K562 (cell line): ENCODE measurements at regions not wholly inside any gene's neighbourhood (a gene's known extent, or its start where the extent isn't known, plus 50 kb on each side); places are given as distances from the start of the nearest gene placed in this dataset.

Experiments used
- ATAC-seq: fragments of 200-7000 bp; cut with Tn5 transposase; 3 replicates; pipeline ENCODE4 v1.9.1; 2020; ENCODE audit warnings: moderate library complexity
- BruUV-seq: library from RNA; stranded (reverse); fragments of 400-500 nt; replicated peaks from 2 replicates; lab custom pipeline; 2021; lab: Mats Ljungman, UMichigan
- CTCF ChIA-PET: fragments of 300-600 bp; formaldehyde crosslinking; extraction: SDS; loops from one replicate; lab custom pipeline; 2021; ENCODE audit warnings: low intra/inter-chr PET ratio; lab: Yijun Ruan, JAX
- POLR2A ChIA-PET: fragments of 300-600, 350-650 bp; sonication (Branson Sonifier 250); formaldehyde crosslinking; extraction: SDS; loops from one replicate; lab custom pipeline; 2021; ENCODE audit warnings: antibody characterized with exemption, inconsistent platforms; lab: Yijun Ruan, JAX
- DNase-seq, 4 experiments: peaks; one replicate each; pipeline versions ENCODE4 v3.0.0 to v3.0.0-alpha.2; 2011 to 2018; ENCODE audit warnings: low spot score in 3 of 4, mixed read lengths in 3 of 4; ENCODE audit errors: extremely low read depth in 1 of 4
- FAIRE-seq: peaks from 2 replicates; lab custom pipeline; 2011; peaks lifted over from hg19 to GRCh38; lab: Jason Lieb, UNC
- H2AFZ ChIP-seq: 2 replicates; pipeline ENCODE4 v1.6.0; 2011; ENCODE audit warnings: low read depth, low read length, control low read depth, inconsistent platforms
- H3K27ac ChIP-seq: fragments of 200-600 bp; 3 replicates; pipeline ENCODE4 v1.8.0; 2011; ENCODE audit warnings: low read depth, mild to moderate bottlenecking, control low read depth, inconsistent platforms, low read length, moderate library complexity, mixed read lengths; ENCODE audit errors: extremely low read depth
- H3K27me3 ChIP-seq, 2 experiments: fragments of 300-600 bp in 1 of 2; 2 replicates in 1 of 2; 3 replicates in 1 of 2; pipeline versions ENCODE4 v1.6.0 to v1.8.0; 2011; ENCODE audit warnings: inconsistent platforms in 2 of 2, low read length in 2 of 2, mild to moderate bottlenecking in 1 of 2, mixed read lengths in 1 of 2, moderate library complexity in 1 of 2; ENCODE audit not compliant: control insufficient read depth in 2 of 2, insufficient read depth in 2 of 2
- H3K36me3 ChIP-seq: fragments of 300-600 bp; 3 replicates; pipeline ENCODE4 v1.8.0; 2011; ENCODE audit warnings: mild to moderate bottlenecking, low read length, inconsistent platforms; ENCODE audit not compliant: control insufficient read depth, insufficient read depth
- H3K4me1 ChIP-seq, 2 experiments: fragments of 200-600 bp in 1 of 2; replicated peaks in 1 of 2; 2 replicates in 1 of 2; 3 replicates in 1 of 2; pipeline versions ENCODE4 v1.5.1 to v1.8.0; 2011; ENCODE audit warnings: inconsistent platforms in 2 of 2, low read length in 2 of 2, mild to moderate bottlenecking in 1 of 2, mixed read lengths in 1 of 2, moderate library complexity in 1 of 2; ENCODE audit not compliant: control insufficient read depth in 2 of 2, insufficient read depth in 2 of 2
- H3K4me2 ChIP-seq: 2 replicates; pipeline ENCODE4 v1.6.1; 2011; ENCODE audit warnings: low read length, control low read depth, inconsistent platforms, mixed read lengths; ENCODE audit not compliant: insufficient read depth
- H3K4me3 ChIP-seq: fragments of 200-600 bp; sonication (generic), shearing (Covaris generic); 2 replicates; pipeline ENCODE4 v1.5.1; 2016; ENCODE audit warnings: control low read depth, inconsistent platforms
- H3K79me2 ChIP-seq: fragments of 200-600 bp; 3 replicates; pipeline ENCODE4 v1.8.0; 2011; ENCODE audit warnings: low read length, inconsistent platforms; ENCODE audit not compliant: control insufficient read depth, insufficient read depth
- H3K9ac ChIP-seq, 2 experiments: 2 replicates each; pipeline versions ENCODE4 v1.6.0 to v1.6.1; 2011; ENCODE audit warnings: low read depth in 2 of 2, low read length in 2 of 2, control low read depth in 1 of 2, inconsistent platforms in 1 of 2, mild to moderate bottlenecking in 1 of 2, mixed read lengths in 1 of 2; ENCODE audit not compliant: insufficient read depth in 1 of 2
- H3K9me1 ChIP-seq: one replicate; pipeline ENCODE4 v1.6.0; 2011; ENCODE audit warnings: inconsistent platforms, mild to moderate bottlenecking, low read length, moderate library complexity; ENCODE audit not compliant: control insufficient read depth, insufficient read depth
- H3K9me3 ChIP-seq: replicated peaks from 2 replicates; pipeline ENCODE4 v1.5.1; 2011; ENCODE audit warnings: low read depth, low read length, inconsistent platforms; ENCODE audit not compliant: control insufficient read depth, insufficient read depth
- H4K20me1 ChIP-seq: replicated peaks from 2 replicates; pipeline ENCODE4 v1.6.1; 2011; ENCODE audit warnings: low read length, inconsistent platforms, mixed read lengths; ENCODE audit not compliant: control insufficient read depth, insufficient read depth
- CEBPB ChIP-seq: fragments of 450-650 bp; IDR thresholded peaks from 2 replicates; pipeline ENCODE4 v1.6.1; 2016; ENCODE audit warnings: missing genetic modification characterization, missing compliant biosample characterization
- GATAD2A ChIP-seq: fragments of 450-650 bp; IDR thresholded peaks from 2 replicates; pipeline ENCODE4 v1.6.1; 2017
- HDAC6 ChIP-seq: IDR thresholded peaks from 2 replicates; pipeline ENCODE4 v1.6.1; 2012; ENCODE audit warnings: low read depth, mild to moderate bottlenecking, control low read depth, inconsistent platforms, low read length, moderate library complexity
- HNRNPH1 ChIP-seq: fragments of 200-400 bp; formaldehyde crosslinking; optimal IDR thresholded peaks from 2 replicates; pipeline ENCODE3; 2017; ENCODE audit warnings: low read depth, mild to moderate bottlenecking, low read length, moderate library complexity
- IRF2 ChIP-seq: sonication (generic); formaldehyde crosslinking; IDR thresholded peaks from 2 replicates; pipeline ENCODE4 v1.8.1; 2022; ENCODE audit warnings: mild to moderate bottlenecking, missing genetic modification reagents
- MAFG ChIP-seq: fragments of 450-650 bp; conservative IDR thresholded peaks from 2 replicates; pipeline ENCODE4 v1.6.1; 2016; ENCODE audit warnings: missing genetic modification characterization, missing compliant biosample characterization
- MBD2 ChIP-seq: sonication (generic); IDR thresholded peaks from 2 replicates; pipeline ENCODE4 v1.6.1; 2016; ENCODE audit warnings: low read depth, borderline replicate concordance
- MCM7 ChIP-seq, 2 experiments: fragments of 450-650 bp; IDR thresholded peaks; 2 replicates each; pipeline ENCODE4 v1.6.1; 2016 to 2018
- NFYB ChIP-seq: IDR thresholded peaks from 2 replicates; pipeline ENCODE4 v1.6.1; 2011; ENCODE audit warnings: mild to moderate bottlenecking, moderate library complexity; ENCODE audit not compliant: insufficient read length; ENCODE audit errors: extremely low read depth
- POLR2AphosphoS2 ChIP-seq: IDR thresholded peaks from 2 replicates; pipeline ENCODE4 v1.6.1; 2012; ENCODE audit warnings: low read length, improper control_type of control experiment
- POU5F1 ChIP-seq: fragments of 150-350 bp; IDR thresholded peaks from 2 replicates; pipeline ENCODE4 v1.6.1; 2014; ENCODE audit warnings: borderline replicate concordance, low read length, low read depth, mild to moderate bottlenecking; ENCODE audit not compliant: partially characterized antibody
- PTTG1 ChIP-seq: fragments of 450-650 bp; IDR thresholded peaks from 2 replicates; pipeline ENCODE4 v1.6.1; 2016; ENCODE audit warnings: low read depth, mild to moderate bottlenecking, missing genetic modification characterization, missing compliant biosample characterization
- ZNF133 ChIP-seq: fragments of 250-450 bp; sonication (Bioruptor Pico); IDR thresholded peaks from 2 replicates; pipeline ENCODE4 v1.4.0; 2020; ENCODE audit warnings: mild to moderate bottlenecking
- ZNF212 ChIP-seq: fragments of 450-650 bp; formaldehyde crosslinking; IDR thresholded peaks from 2 replicates; pipeline ENCODE4 v1.4.0; 2020; ENCODE audit warnings: mild to moderate bottlenecking
- WGBS: fragments of 100-300 bp; shearing (Covaris generic); methylation state at CpG from one replicate; pipeline ENCODE4 v1.1.6; 2016; ENCODE audit warnings: low coverage, mixed read lengths; ENCODE audit not compliant: insufficient coverage; ENCODE audit errors: missing lambda C conversion rate; 5-methylcytosine and 5-hydroxymethylcytosine counted together
- in situ Hi-C: fragments of 300-500 bp; cut with MboI; formaldehyde crosslinking; loops from 4 replicates; pipeline ENCODE4 v1.15.0; 2018; ENCODE audit warnings: inconsistent platforms, mixed read lengths
- intact Hi-C: fragments of 100-400 bp; cut with micrococcal nuclease; formaldehyde crosslinking; loops from 2 replicates; pipeline ENCODE4 v1.14.2; 2022
- TF ChIP-seq, protein P1 (sequence below): IDR thresholded peaks from 2 replicates; pipeline ENCODE4 v1.6.1; 2012; ENCODE audit warnings: low read depth, low read length, improper control_type of control experiment, borderline replicate concordance
- TF ChIP-seq, protein P2 (sequence below): fragments of 450-650 bp; IDR thresholded peaks from 2 replicates; pipeline ENCODE4 v1.6.1; 2017; ENCODE audit warnings: antibody characterized with exemption, mild to moderate bottlenecking
- TF ChIP-seq, protein P3 (sequence below): sonication (generic); formaldehyde crosslinking; IDR thresholded peaks from 2 replicates; pipeline ENCODE4 v1.9.0; 2022; ENCODE audit warnings: mild to moderate bottlenecking, missing genetic modification reagents

DNA sequence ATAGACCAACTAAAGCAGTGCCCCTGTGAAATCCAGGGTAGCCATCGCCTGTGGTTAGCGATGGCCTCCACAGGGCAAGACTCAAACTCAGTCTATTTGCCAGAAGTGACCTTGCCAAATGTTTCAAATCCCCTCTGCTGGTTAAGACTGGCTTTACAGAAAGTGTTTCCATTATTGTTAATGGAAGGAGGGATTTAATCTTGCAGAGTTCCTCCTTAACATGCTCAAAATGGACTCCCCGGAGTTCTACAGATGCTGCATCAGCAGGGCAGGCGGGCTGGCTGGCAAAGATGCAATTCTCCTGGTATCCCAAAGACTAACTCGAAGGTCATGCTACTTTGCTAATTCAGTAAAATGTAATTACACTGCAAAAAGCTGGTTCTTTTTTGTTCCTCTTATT, 313.0 kb upstream of the SLC7A11 start:
- intact Hi-C loops, result loop anchor here (5.0 to 10.0 kb wide), 2 partner anchors 362 to 520 kb away; no protein-coding TSS in a partner anchor
- no peaks in the 10 kb centered on the region for H3K9me1 ChIP-seq
- no TSS peak for BruUV-seq
- no peaks in the 10 kb centered on the region; a peak in 1 of 5 replicates for H3K4me1 ChIP-seq
- ChIA-PET POLR2A (interaction anchor here (0.8 kb wide), 1 partner anchor 11 kb away, joined by 3 read pairs; no protein-coding TSS in a partner anchor), CTCF (no interaction called here)
- H3K4me2 ChIP-seq, result no peak overlapping the region
- TF ChIP-seq ZNF133 (CRISPR knock-in tag), result no peak
- no peak for TF ChIP-seq HDAC6
- no peak for TF ChIP-seq MAFG (tag)
- TF ChIP-seq, protein P1, sequence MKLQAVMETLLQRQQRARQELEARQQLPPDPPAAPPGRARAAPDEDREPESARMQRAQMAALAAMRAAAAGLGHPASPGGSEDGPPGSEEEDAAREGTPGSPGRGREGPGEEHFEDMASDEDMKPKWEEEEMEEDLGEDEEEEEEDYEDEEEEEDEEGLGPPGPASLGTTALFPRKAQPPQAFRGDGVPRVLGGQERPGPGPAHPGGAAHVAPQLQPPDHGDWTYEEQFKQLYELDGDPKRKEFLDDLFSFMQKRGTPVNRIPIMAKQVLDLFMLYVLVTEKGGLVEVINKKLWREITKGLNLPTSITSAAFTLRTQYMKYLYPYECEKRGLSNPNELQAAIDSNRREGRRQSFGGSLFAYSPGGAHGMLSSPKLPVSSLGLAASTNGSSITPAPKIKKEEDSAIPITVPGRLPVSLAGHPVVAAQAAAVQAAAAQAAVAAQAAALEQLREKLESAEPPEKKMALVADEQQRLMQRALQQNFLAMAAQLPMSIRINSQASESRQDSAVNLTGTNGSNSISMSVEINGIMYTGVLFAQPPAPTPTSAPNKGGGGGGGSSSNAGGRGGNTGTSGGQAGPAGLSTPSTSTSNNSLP, result no peak
- TF ChIP-seq CEBPB (tag), result no peak
- TF ChIP-seq NFYB, result no peak
- no peak for TF ChIP-seq HNRNPH1
- TF ChIP-seq, protein P2, sequence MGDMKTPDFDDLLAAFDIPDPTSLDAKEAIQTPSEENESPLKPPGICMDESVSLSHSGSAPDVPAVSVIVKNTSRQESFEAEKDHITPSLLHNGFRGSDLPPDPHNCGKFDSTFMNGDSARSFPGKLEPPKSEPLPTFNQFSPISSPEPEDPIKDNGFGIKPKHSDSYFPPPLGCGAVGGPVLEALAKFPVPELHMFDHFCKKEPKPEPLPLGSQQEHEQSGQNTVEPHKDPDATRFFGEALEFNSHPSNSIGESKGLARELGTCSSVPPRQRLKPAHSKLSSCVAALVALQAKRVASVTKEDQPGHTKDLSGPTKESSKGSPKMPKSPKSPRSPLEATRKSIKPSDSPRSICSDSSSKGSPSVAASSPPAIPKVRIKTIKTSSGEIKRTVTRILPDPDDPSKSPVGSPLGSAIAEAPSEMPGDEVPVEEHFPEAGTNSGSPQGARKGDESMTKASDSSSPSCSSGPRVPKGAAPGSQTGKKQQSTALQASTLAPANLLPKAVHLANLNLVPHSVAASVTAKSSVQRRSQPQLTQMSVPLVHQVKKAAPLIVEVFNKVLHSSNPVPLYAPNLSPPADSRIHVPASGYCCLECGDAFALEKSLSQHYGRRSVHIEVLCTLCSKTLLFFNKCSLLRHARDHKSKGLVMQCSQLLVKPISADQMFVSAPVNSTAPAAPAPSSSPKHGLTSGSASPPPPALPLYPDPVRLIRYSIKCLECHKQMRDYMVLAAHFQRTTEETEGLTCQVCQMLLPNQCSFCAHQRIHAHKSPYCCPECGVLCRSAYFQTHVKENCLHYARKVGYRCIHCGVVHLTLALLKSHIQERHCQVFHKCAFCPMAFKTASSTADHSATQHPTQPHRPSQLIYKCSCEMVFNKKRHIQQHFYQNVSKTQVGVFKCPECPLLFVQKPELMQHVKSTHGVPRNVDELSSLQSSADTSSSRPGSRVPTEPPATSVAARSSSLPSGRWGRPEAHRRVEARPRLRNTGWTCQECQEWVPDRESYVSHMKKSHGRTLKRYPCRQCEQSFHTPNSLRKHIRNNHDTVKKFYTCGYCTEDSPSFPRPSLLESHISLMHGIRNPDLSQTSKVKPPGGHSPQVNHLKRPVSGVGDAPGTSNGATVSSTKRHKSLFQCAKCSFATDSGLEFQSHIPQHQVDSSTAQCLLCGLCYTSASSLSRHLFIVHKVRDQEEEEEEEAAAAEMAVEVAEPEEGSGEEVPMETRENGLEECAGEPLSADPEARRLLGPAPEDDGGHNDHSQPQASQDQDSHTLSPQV, result no peak
- TF ChIP-seq, protein P3, sequence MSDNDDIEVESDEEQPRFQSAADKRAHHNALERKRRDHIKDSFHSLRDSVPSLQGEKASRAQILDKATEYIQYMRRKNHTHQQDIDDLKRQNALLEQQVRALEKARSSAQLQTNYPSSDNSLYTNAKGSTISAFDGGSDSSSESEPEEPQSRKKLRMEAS, result no peak
- no peak for TF ChIP-seq MBD2
- no peak for TF ChIP-seq ZNF212 (CRISPR knock-in tag)
- no peak for TF ChIP-seq IRF2
- no peak for TF ChIP-seq POU5F1
- TF ChIP-seq POLR2AphosphoS2, result no peak
- TF ChIP-seq MCM7 (IDR thresholded peaks at IDR 0.05), result no peak
- TF ChIP-seq PTTG1 (tag), result no peak
- no peak for TF ChIP-seq GATAD2A
- no peaks in the 10 kb centered on the region for H3K36me3 ChIP-seq
- in situ Hi-C loops, result no loop called here
- H3K9ac ChIP-seq, result no peak overlapping the region
- no peaks in the 10 kb centered on the region; a peak in 1 of 5 replicates for H3K27me3 ChIP-seq
- 15% methylated on average over 5 of the region's 5 CpGs for WGBS
- ATAC-seq (no peak; the same call in 2 of the 3 replicates), DNase-seq (no peak), FAIRE-seq (no peak)
- H3K27ac ChIP-seq, result no peak overlapping the region
- H3K4me3 ChIP-seq, result no peak overlapping the region
- no peaks in the 10 kb centered on the region for H3K9me3 ChIP-seq
- no peaks in the 10 kb centered on the region for H3K79me2 ChIP-seq
- H4K20me1 ChIP-seq, result no peaks in the 10 kb centered on the region
- no peak overlapping the region for H2AFZ ChIP-seq
